Gastroesophageal sphincter (tissue), 4 donors: ENCODE measurements at regions not wholly inside any gene's neighbourhood (a gene's known extent, or its start where the extent isn't known, plus 50 kb on each side); places are given as distances from the start of the nearest gene placed in this dataset.

Experiments
- ATAC-seq: fragments of 150-250 bp; one replicate; pipeline ENCODE4 v1.9.1; 2016; ENCODE audit warnings: mild to moderate bottlenecking, moderate library complexity
- H3K27ac ChIP-seq, 4 donors: fragments of 200-600 bp; sonication (generic) in 3 of 4; 1 replicate in 3 of 4; 2 replicates in 1 of 4; pipeline ENCODE4 v1.5.1; 2016 to 2019
- H3K27me3 ChIP-seq: fragments of 200-600 bp; sonication (generic); one replicate; pipeline ENCODE4 v1.5.1; 2019
- H3K36me3 ChIP-seq, 2 donors: fragments of 200-600 bp; sonication (generic); one replicate each; pipeline ENCODE4 v1.5.1; 2019; ENCODE audit warnings: control low read depth in 1 of 2
- H3K4me1 ChIP-seq, 3 donors: fragments of 200-600 bp; sonication (generic); 1 replicate in 2 of 3; 2 replicates in 1 of 3; pipeline ENCODE4 v1.5.1; 2016 to 2019; ENCODE audit warnings: control low read depth in 2 of 3
- H3K4me3 ChIP-seq, 2 donors: fragments of 200-600 bp; sonication (generic); one replicate each; pipeline ENCODE4 v1.5.1; 2019; ENCODE audit warnings: mild to moderate bottlenecking in 1 of 2, moderate library complexity in 1 of 2
- H3K9me3 ChIP-seq, 3 donors: fragments of 200-600 bp; sonication (generic); one replicate each; pipeline ENCODE4 v1.5.1; 2017 to 2019; ENCODE audit warnings: control low read depth in 2 of 3
- EP300 ChIP-seq: sonication (generic); formaldehyde crosslinking; IDR thresholded peaks from one replicate; pipeline ENCODE4 v1.6.1; 2017; ENCODE audit warnings: antibody characterized with exemption, mild to moderate bottlenecking
- POLR2A ChIP-seq, 2 donors: fragments of 450-650 bp; IDR thresholded peaks; one replicate each; pipeline ENCODE4 v1.6.1; 2017; ENCODE audit warnings: antibody characterized with exemption in 2 of 2, mild to moderate bottlenecking in 2 of 2, moderate library complexity in 1 of 2
- POLR2AphosphoS5 ChIP-seq: sonication (generic); formaldehyde crosslinking; IDR thresholded peaks from one replicate; pipeline ENCODE4 v1.6.1; 2017; ENCODE audit warnings: antibody characterized with exemption
- WGBS, 2 donors: methylation state at CpG; one replicate each; pipeline ENCODE4 v1.1.5; 2018; ENCODE audit warnings: low coverage in 1 of 2; 5-methylcytosine and 5-hydroxymethylcytosine counted together
- TF ChIP-seq, protein P1 (sequence below), 4 experiments: fragments of 200-600 bp in 2 of 4; fragments of 450-650 bp in 2 of 4; sonication (generic) in 1 of 4; IDR thresholded peaks; one replicate each; pipeline ENCODE4 v1.5.1; 2017 to 2019; ENCODE audit warnings: antibody characterized with exemption in 4 of 4, mild to moderate bottlenecking in 2 of 4, moderate library complexity in 2 of 4

- no peaks in the 10 kb centered on the region for H3K36me3 ChIP-seq
- H3K27ac ChIP-seq, result no peak overlapping the region
- ATAC-seq, result no peak
Measured at GRCh38 chr15:60102748-60103147, 98.6 kb downstream of the FOXB1 start.

DNA sequence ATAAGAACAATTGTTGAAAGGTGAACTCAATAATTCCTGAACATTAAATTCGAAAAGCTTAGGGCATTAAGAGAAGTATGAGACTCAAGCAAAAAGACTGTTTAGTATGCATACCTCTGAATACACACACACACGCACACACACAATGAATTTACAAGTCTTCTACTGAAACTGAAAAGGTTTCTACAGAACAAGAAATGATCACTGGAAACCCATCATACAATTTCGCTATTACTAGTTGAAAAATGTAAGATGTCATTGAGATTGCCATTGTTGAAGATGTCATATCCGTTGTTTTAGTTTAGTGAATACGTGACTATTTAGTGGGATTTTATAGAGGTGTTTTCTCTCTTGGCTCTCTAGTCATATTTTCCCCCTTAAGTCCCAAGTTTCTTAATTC lies 106.8 kb downstream of the FOXB1 start:
- no peaks in the 10 kb centered on the region for H3K4me1 ChIP-seq
- H3K4me3 ChIP-seq, result no peak overlapping the region
- no peaks in the 10 kb centered on the region for H3K36me3 ChIP-seq
- no peak for ATAC-seq
- no peaks in the 10 kb centered on the region for H3K9me3 ChIP-seq
- WGBS, 2 donors, result 76 to 87% methylated on average over 5 of the region's 5 CpGs
- peaks cover 35% of the 10 kb centered on the region for H3K27me3 ChIP-seq
- TF ChIP-seq POLR2A (IDR thresholded peaks at IDR 0.05), result no peak
- TF ChIP-seq POLR2AphosphoS5, result no peak
- no peak for TF ChIP-seq EP300
- TF ChIP-seq, protein P1, sequence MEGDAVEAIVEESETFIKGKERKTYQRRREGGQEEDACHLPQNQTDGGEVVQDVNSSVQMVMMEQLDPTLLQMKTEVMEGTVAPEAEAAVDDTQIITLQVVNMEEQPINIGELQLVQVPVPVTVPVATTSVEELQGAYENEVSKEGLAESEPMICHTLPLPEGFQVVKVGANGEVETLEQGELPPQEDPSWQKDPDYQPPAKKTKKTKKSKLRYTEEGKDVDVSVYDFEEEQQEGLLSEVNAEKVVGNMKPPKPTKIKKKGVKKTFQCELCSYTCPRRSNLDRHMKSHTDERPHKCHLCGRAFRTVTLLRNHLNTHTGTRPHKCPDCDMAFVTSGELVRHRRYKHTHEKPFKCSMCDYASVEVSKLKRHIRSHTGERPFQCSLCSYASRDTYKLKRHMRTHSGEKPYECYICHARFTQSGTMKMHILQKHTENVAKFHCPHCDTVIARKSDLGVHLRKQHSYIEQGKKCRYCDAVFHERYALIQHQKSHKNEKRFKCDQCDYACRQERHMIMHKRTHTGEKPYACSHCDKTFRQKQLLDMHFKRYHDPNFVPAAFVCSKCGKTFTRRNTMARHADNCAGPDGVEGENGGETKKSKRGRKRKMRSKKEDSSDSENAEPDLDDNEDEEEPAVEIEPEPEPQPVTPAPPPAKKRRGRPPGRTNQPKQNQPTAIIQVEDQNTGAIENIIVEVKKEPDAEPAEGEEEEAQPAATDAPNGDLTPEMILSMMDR (IDR thresholded peaks at IDR 0.05), result no peak
- H3K27ac ChIP-seq, result no peak overlapping the region

More at GRCh38 chr15:60102748-60103147, 98.6 kb downstream of the FOXB1 start:
- Histone ChIP-seq H3K27me3 (peaks cover 30% of the 10 kb centered on the region), H3K9me3 (no peaks in the 10 kb centered on the region), H3K4me3 (no peak overlapping the region), H3K4me1 (no peaks in the 10 kb centered on the region)
- TF ChIP-seq POLR2AphosphoS5, result no peak
- TF ChIP-seq, protein P1 (IDR thresholded peaks at IDR 0.05), result no peak
- TF ChIP-seq POLR2A (IDR thresholded peaks at IDR 0.05), result no peak
- no peak for TF ChIP-seq EP300

DNA sequence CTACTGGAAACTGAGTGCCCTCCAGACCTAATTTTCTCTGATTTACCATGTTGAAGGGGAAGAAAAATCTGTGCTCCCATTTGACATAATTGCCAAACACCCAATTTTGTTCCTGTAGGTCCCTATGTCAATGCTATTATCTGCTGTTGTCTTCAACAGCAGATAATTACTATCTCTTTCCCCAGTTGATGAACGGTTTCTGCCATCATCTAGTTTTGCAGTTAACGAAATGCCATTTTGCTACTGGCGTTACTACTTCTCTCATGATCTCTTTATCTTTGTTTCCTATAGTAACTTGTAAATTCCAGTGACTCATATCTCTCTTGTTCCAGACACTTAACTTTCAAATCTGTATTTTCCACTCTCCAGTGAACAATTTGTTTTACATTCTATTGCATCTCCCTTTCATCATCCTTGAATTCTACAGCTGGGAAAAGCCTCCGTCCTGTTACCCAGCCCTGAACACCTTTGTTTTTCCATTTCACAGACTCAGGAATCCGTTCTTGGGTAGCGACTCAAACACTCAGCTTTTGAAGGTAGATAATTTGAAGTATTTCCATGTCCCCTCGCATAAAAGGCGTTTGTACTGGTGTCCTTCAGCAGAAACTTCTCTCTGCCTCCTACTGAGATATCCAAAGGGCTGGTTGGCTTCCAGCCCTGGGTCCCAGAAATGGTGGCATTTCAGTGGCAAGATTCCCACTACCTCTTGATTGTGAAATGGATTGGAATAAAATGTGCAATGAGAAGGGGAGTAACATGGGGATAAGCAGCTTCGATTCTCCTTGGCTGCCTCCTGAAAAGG lies 111.7 kb downstream of the FOXB1 start:
- Histone ChIP-seq H3K4me3 (no peak overlapping the region), H3K27ac (no peak overlapping the region), H3K9me3 (no peaks in the 10 kb centered on the region), H3K36me3 (no peaks in the 10 kb centered on the region), H3K27me3 (peaks cover 48% of the 10 kb centered on the region), H3K4me1 (no peaks in the 10 kb centered on the region)
- no peak for ATAC-seq
- WGBS, 2 donors, result 47 to 72% methylated on average over 9 of the region's 9 CpGs
- TF ChIP-seq POLR2A (IDR thresholded peaks at IDR 0.05) (no peak), EP300 (no peak), POLR2AphosphoS5 (no peak)
- TF ChIP-seq, protein P1 (IDR thresholded peaks at IDR 0.05), result no peak

DNA sequence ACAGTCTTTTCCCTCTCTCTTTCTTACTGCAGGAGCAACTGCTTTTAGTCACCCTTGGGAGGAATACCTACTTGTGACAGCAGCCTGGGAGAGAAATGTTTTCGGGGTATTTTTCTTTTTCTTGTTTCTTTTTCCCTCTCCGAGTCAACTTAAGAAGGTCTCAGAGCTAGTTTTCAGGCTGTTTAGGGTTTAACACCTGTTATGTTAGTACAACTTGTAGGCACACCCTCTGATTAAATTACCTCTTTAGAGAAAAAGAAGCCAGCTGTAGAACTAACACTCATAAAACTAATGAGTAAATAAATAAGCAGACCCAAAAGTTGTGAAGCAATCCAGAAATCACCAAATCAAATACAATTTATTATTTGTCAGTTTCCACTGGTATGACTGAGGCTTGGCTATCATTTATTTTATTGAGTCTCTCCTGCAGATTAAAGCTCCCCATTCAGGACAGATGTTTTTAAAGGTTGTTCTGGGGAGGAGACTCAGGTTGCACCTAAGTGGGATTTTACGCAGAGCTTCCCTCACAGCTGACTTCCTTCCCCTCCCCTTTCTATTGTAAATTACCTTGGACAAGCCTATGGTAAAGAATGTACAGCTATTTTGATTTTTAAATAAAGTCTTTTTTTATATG lies 112.5 kb downstream of the FOXB1 start:
- WGBS, 2 donors, result 33 to 44% methylated on average over 1 to 3 of the region's 3 CpGs
- ATAC-seq, result no peak
- TF ChIP-seq, protein P1 (IDR thresholded peaks at IDR 0.05), result no peak
- TF ChIP-seq EP300 (no peak), POLR2A (IDR thresholded peaks at IDR 0.05) (no peak), POLR2AphosphoS5 (no peak)
- Histone ChIP-seq H3K9me3 (no peaks in the 10 kb centered on the region), H3K27ac (no peak overlapping the region), H3K4me3 (no peak overlapping the region), H3K36me3 (no peaks in the 10 kb centered on the region), H3K4me1 (no peaks in the 10 kb centered on the region), H3K27me3 (peaks cover 48% of the 10 kb centered on the region)

DNA sequence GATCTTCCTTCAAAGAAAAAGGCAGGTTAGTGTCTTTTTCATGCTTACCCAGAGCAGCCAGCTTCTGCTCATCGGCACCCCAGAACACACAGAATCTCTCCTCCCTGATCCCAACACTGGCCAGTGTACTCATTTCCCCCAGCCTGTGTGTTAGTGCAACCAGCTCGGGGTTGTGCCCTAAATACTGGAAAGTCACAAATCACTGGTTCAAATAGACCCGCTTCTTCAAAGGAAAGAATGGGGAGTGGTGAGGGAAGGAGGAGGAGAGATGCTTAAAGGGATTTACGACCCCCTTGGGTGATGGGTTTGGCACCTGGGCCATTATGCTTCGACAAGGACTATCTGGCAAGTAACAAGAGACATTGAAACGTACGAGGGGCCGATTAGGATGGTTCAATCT lies 114.0 kb downstream of the FOXB1 start:
- Histone ChIP-seq H3K36me3 (no peaks in the 10 kb centered on the region), H3K9me3 (no peaks in the 10 kb centered on the region), H3K27ac (no peak overlapping the region), H3K4me1 (no peaks in the 10 kb centered on the region), H3K4me3 (no peak overlapping the region), H3K27me3 (peaks cover 48% of the 10 kb centered on the region)
- WGBS, 2 donors, result 27 to 28% methylated on average over 7 to 8 of the region's 8 CpGs
- ATAC-seq, result no peak
- TF ChIP-seq POLR2AphosphoS5 (no peak), EP300 (no peak), POLR2A (IDR thresholded peaks at IDR 0.05) (no peak)
- TF ChIP-seq, protein P1 (IDR thresholded peaks at IDR 0.05), result no peak
